ENCODE measurements at regions not wholly inside any gene's neighbourhood (a gene's known extent, or its start where the extent isn't known, plus 50 kb on each side); places are given as distances from the start of the nearest gene placed in this dataset.

DNA sequence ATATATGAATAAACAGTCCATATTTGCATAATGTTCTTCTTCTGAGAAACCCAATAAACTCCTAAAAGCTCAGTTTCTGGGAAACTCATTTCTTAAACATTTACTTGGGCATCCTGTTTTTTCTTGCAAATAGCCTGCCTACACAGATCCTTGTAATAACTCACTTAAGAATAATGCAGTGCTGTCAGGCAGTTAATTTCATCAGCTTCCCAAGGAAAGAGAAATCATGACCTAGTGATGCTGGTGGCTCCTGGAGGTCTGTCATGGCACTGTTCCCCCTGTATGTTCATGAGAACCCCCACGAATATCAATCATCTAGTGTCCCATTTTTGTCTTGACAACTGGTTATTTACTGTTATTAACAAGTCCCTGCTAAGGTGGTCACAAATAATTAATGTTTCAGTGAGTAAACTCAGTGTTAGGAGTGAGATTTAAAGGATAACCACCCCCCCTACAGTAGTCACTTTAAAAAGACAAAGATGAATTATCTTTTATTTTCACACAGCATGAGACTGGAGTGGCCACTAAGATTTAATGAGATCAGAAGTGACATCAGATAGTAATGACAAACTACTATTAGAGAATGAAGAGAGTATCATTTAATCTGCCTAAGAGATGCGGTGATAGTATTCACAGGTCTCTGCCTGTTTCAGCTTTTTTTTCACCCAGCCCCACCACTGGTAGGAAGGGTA lies 279.5 kb upstream of the NECTIN3 start:
- DNase-seq (ENCODE audit: low read depth) = no peak
- TF ChIP-seq, protein P1, sequence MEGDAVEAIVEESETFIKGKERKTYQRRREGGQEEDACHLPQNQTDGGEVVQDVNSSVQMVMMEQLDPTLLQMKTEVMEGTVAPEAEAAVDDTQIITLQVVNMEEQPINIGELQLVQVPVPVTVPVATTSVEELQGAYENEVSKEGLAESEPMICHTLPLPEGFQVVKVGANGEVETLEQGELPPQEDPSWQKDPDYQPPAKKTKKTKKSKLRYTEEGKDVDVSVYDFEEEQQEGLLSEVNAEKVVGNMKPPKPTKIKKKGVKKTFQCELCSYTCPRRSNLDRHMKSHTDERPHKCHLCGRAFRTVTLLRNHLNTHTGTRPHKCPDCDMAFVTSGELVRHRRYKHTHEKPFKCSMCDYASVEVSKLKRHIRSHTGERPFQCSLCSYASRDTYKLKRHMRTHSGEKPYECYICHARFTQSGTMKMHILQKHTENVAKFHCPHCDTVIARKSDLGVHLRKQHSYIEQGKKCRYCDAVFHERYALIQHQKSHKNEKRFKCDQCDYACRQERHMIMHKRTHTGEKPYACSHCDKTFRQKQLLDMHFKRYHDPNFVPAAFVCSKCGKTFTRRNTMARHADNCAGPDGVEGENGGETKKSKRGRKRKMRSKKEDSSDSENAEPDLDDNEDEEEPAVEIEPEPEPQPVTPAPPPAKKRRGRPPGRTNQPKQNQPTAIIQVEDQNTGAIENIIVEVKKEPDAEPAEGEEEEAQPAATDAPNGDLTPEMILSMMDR (IDR thresholded peaks at IDR 0.05; ENCODE audit: insufficient read depth, low read depth, low read length, missing control alignments) = no peak
- H3K4me3 ChIP-seq (ENCODE audit: low read depth, low read length) = no peak overlapping the region

DNA sequence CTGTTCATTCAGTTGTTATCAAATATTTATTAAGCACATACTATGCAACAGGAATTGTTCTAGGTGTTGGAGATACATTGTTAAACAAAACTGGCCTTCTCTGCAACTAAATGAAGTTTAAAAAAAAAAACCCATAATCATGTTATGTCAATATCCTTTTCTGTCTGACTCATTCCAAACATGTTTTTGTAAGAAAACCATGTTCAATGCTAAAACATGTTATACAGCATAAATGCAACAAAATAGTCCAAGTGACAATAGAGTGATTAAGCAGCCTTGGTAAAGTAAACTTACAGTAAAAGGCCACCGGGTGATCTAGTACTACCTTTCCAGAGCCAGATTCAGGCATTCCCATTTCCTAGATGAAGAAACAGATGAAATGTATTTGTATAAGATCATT lies 278.0 kb upstream of the NECTIN3 start:
- no peak overlapping the region for H3K4me3 ChIP-seq (ENCODE audit: low read depth, low read length)
- DNase-seq (ENCODE audit: low read depth) = no peak
- TF ChIP-seq, protein P1 (IDR thresholded peaks at IDR 0.05; ENCODE audit: insufficient read depth, low read depth, low read length, missing control alignments) = no peak

- DNase-seq (ENCODE audit: low read depth) = no peak
- TF ChIP-seq, protein P1 (IDR thresholded peaks at IDR 0.05; ENCODE audit: insufficient read depth, low read depth, low read length, missing control alignments) = no peak
Measured at GRCh38 chr3:110795163-110795562, 276.5 kb upstream of the NECTIN3 start.

GRCh38 chr3:110799271-110799670 lies 272.3 kb upstream of the NECTIN3 start:
- TF ChIP-seq, protein P1 (IDR thresholded peaks at IDR 0.05; ENCODE audit: insufficient read depth, low read depth, low read length, missing control alignments) = no peak
- no peak overlapping the region for H3K4me3 ChIP-seq (ENCODE audit: low read depth, low read length)
- no peak for DNase-seq (ENCODE audit: low read depth)

More at GRCh38 chr3:110795163-110795562, 276.5 kb upstream of the NECTIN3 start:
- H3K4me3 ChIP-seq (ENCODE audit: low read depth, low read length) = no peak overlapping the region

- H3K4me3 ChIP-seq (ENCODE audit: low read depth, low read length) = no peak overlapping the region
- TF ChIP-seq, protein P1 (IDR thresholded peaks at IDR 0.05; ENCODE audit: insufficient read depth, low read depth, low read length, missing control alignments) = no peak
- no peak for DNase-seq (ENCODE audit: low read depth)
Measured at GRCh38 chr3:110804856-110805255, 266.8 kb upstream of the NECTIN3 start.

- no peak for DNase-seq (ENCODE audit: low read depth)
- TF ChIP-seq, protein P1 (IDR thresholded peaks at IDR 0.05; ENCODE audit: insufficient read depth, low read depth, low read length, missing control alignments) = no peak
- H3K4me3 ChIP-seq (ENCODE audit: low read depth, low read length) = no peak overlapping the region
Measured at GRCh38 chr3:110806924-110807323, 264.7 kb upstream of the NECTIN3 start.

- no peak for DNase-seq (ENCODE audit: low read depth)
- H3K4me3 ChIP-seq (ENCODE audit: low read depth, low read length) = no peak overlapping the region
- TF ChIP-seq, protein P1 (IDR thresholded peaks at IDR 0.05; ENCODE audit: insufficient read depth, low read depth, low read length, missing control alignments) = no peak
Measured at GRCh38 chr3:110808630-110809029, 263.0 kb upstream of the NECTIN3 start.
